ENCODE measurements at regions not wholly inside any gene's neighbourhood (a gene's known extent, or its start where the extent isn't known, plus 50 kb on each side); places are given as distances from the start of the nearest gene placed in this dataset.

- POLR2A ChIA-PET, result no interaction called here
- no peaks in the 10 kb centered on the region for H3K27me3 ChIP-seq (ENCODE audit: control insufficient read depth, insufficient read depth, low read length)
- H3K36me3 ChIP-seq (ENCODE audit: control insufficient read depth, insufficient read depth, low read length), result no peaks in the 10 kb centered on the region
- DNase-seq (ENCODE audit: low read depth, low spot score) (no peak), ATAC-seq (no peak)
- intact Hi-C loops (cut with micrococcal nuclease; ENCODE audit: unreplicated experiment) (no loop called here), in situ Hi-C loops (cut with HindIII; ENCODE audit: low pct_unique_long_range_greater_than_20kb, low sequenced_read_pairs) (no loop called here)
- H3K27ac ChIP-seq (ENCODE audit: low read length), result no peak overlapping the region
- no peaks in the 10 kb centered on the region for H3K4me1 ChIP-seq (ENCODE audit: control insufficient read depth, insufficient read depth, low read length)
- H3K9me3 ChIP-seq (ENCODE audit: control insufficient read depth, insufficient read depth, low read depth, low read length), result no peaks in the 10 kb centered on the region
- CTCF ChIA-PET, result no interaction called here
- no TSS peak for BruUV-seq (replicated peaks)
- no peak for TF ChIP-seq CTCF (IDR thresholded peaks at IDR 0.05)
- no peak for TF ChIP-seq POLR2AphosphoS5 (IDR thresholded peaks at IDR 0.05; ENCODE audit: low read depth, low read length)
- TF ChIP-seq, protein P1, sequence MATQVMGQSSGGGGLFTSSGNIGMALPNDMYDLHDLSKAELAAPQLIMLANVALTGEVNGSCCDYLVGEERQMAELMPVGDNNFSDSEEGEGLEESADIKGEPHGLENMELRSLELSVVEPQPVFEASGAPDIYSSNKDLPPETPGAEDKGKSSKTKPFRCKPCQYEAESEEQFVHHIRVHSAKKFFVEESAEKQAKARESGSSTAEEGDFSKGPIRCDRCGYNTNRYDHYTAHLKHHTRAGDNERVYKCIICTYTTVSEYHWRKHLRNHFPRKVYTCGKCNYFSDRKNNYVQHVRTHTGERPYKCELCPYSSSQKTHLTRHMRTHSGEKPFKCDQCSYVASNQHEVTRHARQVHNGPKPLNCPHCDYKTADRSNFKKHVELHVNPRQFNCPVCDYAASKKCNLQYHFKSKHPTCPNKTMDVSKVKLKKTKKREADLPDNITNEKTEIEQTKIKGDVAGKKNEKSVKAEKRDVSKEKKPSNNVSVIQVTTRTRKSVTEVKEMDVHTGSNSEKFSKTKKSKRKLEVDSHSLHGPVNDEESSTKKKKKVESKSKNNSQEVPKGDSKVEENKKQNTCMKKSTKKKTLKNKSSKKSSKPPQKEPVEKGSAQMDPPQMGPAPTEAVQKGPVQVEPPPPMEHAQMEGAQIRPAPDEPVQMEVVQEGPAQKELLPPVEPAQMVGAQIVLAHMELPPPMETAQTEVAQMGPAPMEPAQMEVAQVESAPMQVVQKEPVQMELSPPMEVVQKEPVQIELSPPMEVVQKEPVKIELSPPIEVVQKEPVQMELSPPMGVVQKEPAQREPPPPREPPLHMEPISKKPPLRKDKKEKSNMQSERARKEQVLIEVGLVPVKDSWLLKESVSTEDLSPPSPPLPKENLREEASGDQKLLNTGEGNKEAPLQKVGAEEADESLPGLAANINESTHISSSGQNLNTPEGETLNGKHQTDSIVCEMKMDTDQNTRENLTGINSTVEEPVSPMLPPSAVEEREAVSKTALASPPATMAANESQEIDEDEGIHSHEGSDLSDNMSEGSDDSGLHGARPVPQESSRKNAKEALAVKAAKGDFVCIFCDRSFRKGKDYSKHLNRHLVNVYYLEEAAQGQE (IDR thresholded peaks at IDR 0.05; ENCODE audit: insufficient read depth in 1 of 2, low read depth in 2 of 2, low read length in 1 of 2), result no peak
- TF ChIP-seq TCF7L2 (IDR thresholded peaks at IDR 0.05; ENCODE audit: low read depth, low read length), result no peak
- TF ChIP-seq SIN3A (IDR thresholded peaks at IDR 0.05; ENCODE audit: borderline replicate concordance, insufficient read depth, low read depth, low read length), result no peak
- H3K4me3 ChIP-seq (ENCODE audit: low read depth in 2 of 2, low read length in 2 of 2), result no peak overlapping the region
These were observed 805.4 kb downstream of the TRIB2 start for GRCh38 chr2:13522096-13522495.

DNA sequence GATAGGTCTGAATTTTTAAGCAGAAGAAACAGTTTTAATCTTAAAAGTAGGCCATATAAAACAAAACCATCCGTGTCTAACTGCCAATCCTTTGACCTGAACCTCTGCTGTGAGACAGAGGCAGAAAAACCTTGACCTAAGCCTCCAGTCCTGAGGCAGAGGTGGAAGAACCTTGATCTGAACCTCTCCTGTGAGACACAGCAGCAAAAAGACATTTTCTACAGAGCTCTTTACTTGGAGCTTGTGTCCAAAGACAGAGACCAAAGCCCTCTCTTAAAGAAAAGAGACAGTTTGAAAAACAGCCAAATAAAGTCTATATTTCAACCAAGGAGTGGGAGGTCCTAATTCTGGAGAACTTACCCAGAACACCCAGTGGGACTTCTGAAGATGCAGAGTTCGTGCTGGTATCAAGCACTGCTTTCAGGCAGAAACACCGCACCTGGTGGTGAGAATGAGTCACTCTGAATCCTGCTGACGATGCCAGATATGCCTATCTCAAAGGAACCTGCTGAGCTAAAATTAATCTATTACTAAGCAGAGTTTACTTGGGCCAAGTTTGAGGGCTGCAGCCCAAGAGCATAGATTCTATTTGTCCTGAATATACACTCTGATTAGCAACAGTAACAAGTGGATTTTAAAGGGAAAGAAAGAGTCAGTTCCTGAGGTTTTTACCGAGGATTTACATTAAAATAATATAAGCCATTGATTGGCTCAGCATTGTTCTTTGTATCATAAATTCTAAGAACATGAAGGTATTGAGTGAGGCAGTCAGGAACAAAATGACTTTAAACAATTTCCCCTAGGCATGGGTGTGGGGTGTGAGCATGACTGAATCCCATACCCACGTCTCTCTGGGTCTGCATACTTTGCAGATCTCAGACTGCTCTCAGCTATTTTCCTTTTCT, 806.4 kb downstream of the TRIB2 start:
- Histone ChIP-seq H3K4me1 (ENCODE audit: control insufficient read depth, insufficient read depth, low read length) (no peaks in the 10 kb centered on the region), H3K9me3 (ENCODE audit: control insufficient read depth, insufficient read depth, low read depth, low read length) (no peaks in the 10 kb centered on the region), H3K27me3 (ENCODE audit: control insufficient read depth, insufficient read depth, low read length) (no peaks in the 10 kb centered on the region), H3K27ac (ENCODE audit: low read length) (no peak overlapping the region), H3K36me3 (ENCODE audit: control insufficient read depth, insufficient read depth, low read length) (no peaks in the 10 kb centered on the region), H3K4me3 (ENCODE audit: low read depth in 2 of 2, low read length in 2 of 2) (no peak overlapping the region)
- POLR2A ChIA-PET, result no interaction called here
- no peak for TF ChIP-seq POLR2AphosphoS5 (IDR thresholded peaks at IDR 0.05; ENCODE audit: low read depth, low read length)
- TF ChIP-seq SIN3A (IDR thresholded peaks at IDR 0.05; ENCODE audit: borderline replicate concordance, insufficient read depth, low read depth, low read length), result no peak
- TF ChIP-seq TCF7L2 (IDR thresholded peaks at IDR 0.05; ENCODE audit: low read depth, low read length), result no peak
- TF ChIP-seq, protein P1 (IDR thresholded peaks at IDR 0.05; ENCODE audit: insufficient read depth in 1 of 2, low read depth in 2 of 2, low read length in 1 of 2), result no peak
- TF ChIP-seq CTCF (IDR thresholded peaks at IDR 0.05), result no peak
- no peak for ATAC-seq
- DNase-seq (ENCODE audit: low read depth, low spot score), result no peak
- BruUV-seq (replicated peaks), result no TSS peak
- intact Hi-C loops (cut with micrococcal nuclease; ENCODE audit: unreplicated experiment), result no loop called here
- in situ Hi-C loops (cut with HindIII; ENCODE audit: low pct_unique_long_range_greater_than_20kb, low sequenced_read_pairs), result no loop called here
- CTCF ChIA-PET, result no interaction called here

Measured in Panc1 (cell line).